ENCODE measurements at regions not wholly inside any gene's neighbourhood (a gene's known extent, or its start where the extent isn't known, plus 50 kb on each side); places are given as distances from the start of the nearest gene placed in this dataset.
"Not testable (repeated sequence)": the region's sequence is repeated elsewhere in the genome, so short reads cannot be mapped to it uniquely, and the experiment has no call there.

GRCh38 chr9:83191154-83191553, 128.2 kb upstream of the RASEF start:
- H3K27me3 ChIP-seq (ENCODE audit: low read length) = 0 out of 2 replicates have a peak, but pooled peaks cover 3% of the 10 kb centered on the region
- intact Hi-C loops (cut with micrococcal nuclease) = no loop called here
- CTCF ChIA-PET = no interaction called here
- H3F3A ChIP-seq (ENCODE audit: low read length, unreplicated experiment) = no peaks in the 10 kb centered on the region
- no TSS peak for BruUV-seq (replicated peaks)
- POLR2A ChIA-PET (ENCODE audit: unreplicated experiment) = no interaction called here
- no peaks in the 10 kb centered on the region for H3K9me3 ChIP-seq (ENCODE audit: low read length)
- H3K9me2 ChIP-seq (replicated peaks; ENCODE audit: low read length) = no peaks in the 10 kb centered on the region
- DNase-seq = no peak
- no peak overlapping the region for H3K9ac ChIP-seq (ENCODE audit: low read length)
- H2AFZ ChIP-seq (ENCODE audit: low read length) = no peak overlapping the region
- H4K20me1 ChIP-seq (ENCODE audit: low read length) = no peaks in the 10 kb centered on the region
- ATAC-seq = no peak
- TF ChIP-seq, protein P1, sequence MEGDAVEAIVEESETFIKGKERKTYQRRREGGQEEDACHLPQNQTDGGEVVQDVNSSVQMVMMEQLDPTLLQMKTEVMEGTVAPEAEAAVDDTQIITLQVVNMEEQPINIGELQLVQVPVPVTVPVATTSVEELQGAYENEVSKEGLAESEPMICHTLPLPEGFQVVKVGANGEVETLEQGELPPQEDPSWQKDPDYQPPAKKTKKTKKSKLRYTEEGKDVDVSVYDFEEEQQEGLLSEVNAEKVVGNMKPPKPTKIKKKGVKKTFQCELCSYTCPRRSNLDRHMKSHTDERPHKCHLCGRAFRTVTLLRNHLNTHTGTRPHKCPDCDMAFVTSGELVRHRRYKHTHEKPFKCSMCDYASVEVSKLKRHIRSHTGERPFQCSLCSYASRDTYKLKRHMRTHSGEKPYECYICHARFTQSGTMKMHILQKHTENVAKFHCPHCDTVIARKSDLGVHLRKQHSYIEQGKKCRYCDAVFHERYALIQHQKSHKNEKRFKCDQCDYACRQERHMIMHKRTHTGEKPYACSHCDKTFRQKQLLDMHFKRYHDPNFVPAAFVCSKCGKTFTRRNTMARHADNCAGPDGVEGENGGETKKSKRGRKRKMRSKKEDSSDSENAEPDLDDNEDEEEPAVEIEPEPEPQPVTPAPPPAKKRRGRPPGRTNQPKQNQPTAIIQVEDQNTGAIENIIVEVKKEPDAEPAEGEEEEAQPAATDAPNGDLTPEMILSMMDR (conservative IDR thresholded peaks at IDR 0.05; ENCODE audit: low read depth, low read length) = no peak
- TF ChIP-seq EZH2phosphoT487 (IDR thresholded peaks at IDR 0.05; ENCODE audit: borderline replicate concordance, low read length) (no peak), EZH2 (IDR thresholded peaks at IDR 0.05; ENCODE audit: low read length, unreplicated experiment) (no peak)
- no peak overlapping the region for H3K4me2 ChIP-seq (ENCODE audit: low read length)
- no peak overlapping the region for H3K4me3 ChIP-seq (ENCODE audit: low read length)
- H3K4me1 ChIP-seq (ENCODE audit: insufficient read depth, low read length) = no peaks in the 10 kb centered on the region
- no peak overlapping the region for H3K27ac ChIP-seq (ENCODE audit: low read length)
- H3K36me3 ChIP-seq (ENCODE audit: low read depth, low read length) = no peaks in the 10 kb centered on the region
- H3K79me2 ChIP-seq (ENCODE audit: low read length) = no peaks in the 10 kb centered on the region

GRCh38 chr9:83189026-83189425, 126.1 kb upstream of the RASEF start:
- H3K4me2 ChIP-seq (ENCODE audit: low read length); H3K9me2 ChIP-seq (replicated peaks; ENCODE audit: low read length); DNase-seq; H2AFZ ChIP-seq (ENCODE audit: low read length); CTCF ChIA-PET; H3K27me3 ChIP-seq (ENCODE audit: low read length); H3K36me3 ChIP-seq (ENCODE audit: low read depth, low read length); ATAC-seq; H3K79me2 ChIP-seq (ENCODE audit: low read length); H3K27ac ChIP-seq (ENCODE audit: low read length); H4K20me1 ChIP-seq (ENCODE audit: low read length); BruUV-seq (replicated peaks); POLR2A ChIA-PET (ENCODE audit: unreplicated experiment); intact Hi-C loops (cut with micrococcal nuclease); H3K4me3 ChIP-seq (ENCODE audit: low read length); H3F3A ChIP-seq (ENCODE audit: low read length, unreplicated experiment); H3K4me1 ChIP-seq (ENCODE audit: insufficient read depth, low read length); H3K9ac ChIP-seq (ENCODE audit: low read length); H3K9me3 ChIP-seq (ENCODE audit: low read length): not testable (repeated sequence)

DNA sequence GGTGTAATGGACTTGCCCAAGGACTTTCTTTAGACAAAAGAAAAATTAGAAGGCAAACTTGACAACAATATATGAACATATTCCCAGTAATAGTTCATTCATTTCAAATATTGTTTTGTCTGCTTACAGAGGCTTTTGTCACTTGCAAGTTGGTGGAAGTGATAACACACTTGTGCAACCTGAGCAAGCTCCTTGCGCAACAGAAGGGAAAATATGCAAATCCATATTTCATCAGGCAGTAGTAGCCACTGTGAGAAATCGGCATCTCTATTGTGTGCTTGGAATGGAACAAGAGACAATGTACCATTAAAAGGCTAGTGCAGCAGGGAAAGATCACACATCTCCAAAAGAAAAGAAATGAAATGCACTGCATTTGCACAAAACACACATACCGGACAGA, 125.3 kb upstream of the RASEF start:
- Histone ChIP-seq H3K27ac (ENCODE audit: low read length) (no peak overlapping the region), H2AFZ (ENCODE audit: low read length) (no peak overlapping the region), H3K9me3 (ENCODE audit: low read length) (no peaks in the 10 kb centered on the region), H3F3A (ENCODE audit: low read length, unreplicated experiment) (no peaks in the 10 kb centered on the region), H4K20me1 (ENCODE audit: low read length) (no peaks in the 10 kb centered on the region), H3K36me3 (ENCODE audit: low read depth, low read length) (no peaks in the 10 kb centered on the region), H3K4me1 (ENCODE audit: insufficient read depth, low read length) (no peaks in the 10 kb centered on the region), H3K4me2 (ENCODE audit: low read length) (no peak overlapping the region), H3K9me2 (replicated peaks; ENCODE audit: low read length) (no peaks in the 10 kb centered on the region), H3K79me2 (ENCODE audit: low read length) (no peaks in the 10 kb centered on the region), H3K27me3 (ENCODE audit: low read length) (0 out of 2 replicates have a peak, but pooled peaks cover 3% of the 10 kb centered on the region), H3K4me3 (ENCODE audit: low read length) (no peak overlapping the region), H3K9ac (ENCODE audit: low read length) (no peak overlapping the region)
- ChIA-PET CTCF (no interaction called here), POLR2A (ENCODE audit: unreplicated experiment) (no interaction called here)
- DNase-seq (no peak), ATAC-seq (no peak)
- TF ChIP-seq, protein P1 (conservative IDR thresholded peaks at IDR 0.05; ENCODE audit: low read depth, low read length) = no peak
- no peak for TF ChIP-seq EZH2 (IDR thresholded peaks at IDR 0.05; ENCODE audit: low read length, unreplicated experiment)
- no peak for TF ChIP-seq EZH2phosphoT487 (IDR thresholded peaks at IDR 0.05; ENCODE audit: borderline replicate concordance, low read length)
- intact Hi-C loops (cut with micrococcal nuclease) = no loop called here
- BruUV-seq (replicated peaks) = no TSS peak
